ENCODE measurements at regions not wholly inside any gene's neighbourhood (a gene's known extent, or its start where the extent isn't known, plus 50 kb on each side); places are given as distances from the start of the nearest gene placed in this dataset.
"Not testable (repeated sequence)": the region's sequence is repeated elsewhere in the genome, so short reads cannot be mapped to it uniquely, and the experiment has no call there.

- not testable (repeated sequence) for H3K9me3 ChIP-seq (ENCODE audit: control insufficient read depth, insufficient read depth, low read length)
Measured at GRCh38 chr22:11561744-11562143, 3966.2 kb upstream of the OR11H1 start.

GRCh38 chr22:11568837-11569563 is 3959.0 kb upstream of the OR11H1 start:
- H3K9me2 ChIP-seq (replicated peaks; ENCODE audit: control insufficient read depth, low read length); H3K36me3 ChIP-seq (ENCODE audit: control insufficient read depth, low read length); H3K4me2 ChIP-seq (ENCODE audit: low read length); H3F3A ChIP-seq (ENCODE audit: control insufficient read depth, insufficient read depth); H3K27me3 ChIP-seq (ENCODE audit: control insufficient read depth, low read length); H4K20me1 ChIP-seq (ENCODE audit: control insufficient read depth, insufficient read depth, low read depth, low read length); H3K4me1 ChIP-seq (ENCODE audit: control insufficient read depth, low read length); H3K79me2 ChIP-seq (ENCODE audit: control insufficient read depth, low read length); H3K4me3 ChIP-seq (ENCODE audit: low read length); H3K27ac ChIP-seq (ENCODE audit: low read depth, low read length): not testable (repeated sequence)
- peaks cover 31% of the 10 kb centered on the region; the same call in 1 of the 2 replicates for H3K9me3 ChIP-seq (ENCODE audit: control insufficient read depth, insufficient read depth, low read length)

More at GRCh38 chr22:11561744-11562143, 3966.2 kb upstream of the OR11H1 start:
- H3K4me1 ChIP-seq (ENCODE audit: control insufficient read depth, low read length); H3K27ac ChIP-seq (ENCODE audit: low read depth, low read length); H3K4me2 ChIP-seq (ENCODE audit: low read length); H3K4me3 ChIP-seq (ENCODE audit: low read length); H3K9me2 ChIP-seq (replicated peaks; ENCODE audit: control insufficient read depth, low read length); H3K36me3 ChIP-seq (ENCODE audit: control insufficient read depth, low read length); H4K20me1 ChIP-seq (ENCODE audit: control insufficient read depth, insufficient read depth, low read depth, low read length); H3F3A ChIP-seq (ENCODE audit: control insufficient read depth, insufficient read depth); H3K79me2 ChIP-seq (ENCODE audit: control insufficient read depth, low read length); H3K27me3 ChIP-seq (ENCODE audit: control insufficient read depth, low read length): not testable (repeated sequence)

- H3K27me3 ChIP-seq (ENCODE audit: control insufficient read depth, low read length); H4K20me1 ChIP-seq (ENCODE audit: control insufficient read depth, insufficient read depth, low read depth, low read length); H3K4me1 ChIP-seq (ENCODE audit: control insufficient read depth, low read length); H3K79me2 ChIP-seq (ENCODE audit: control insufficient read depth, low read length); H3K9me2 ChIP-seq (replicated peaks; ENCODE audit: control insufficient read depth, low read length); H3K27ac ChIP-seq (ENCODE audit: low read depth, low read length); H3K4me2 ChIP-seq (ENCODE audit: low read length); H3K4me3 ChIP-seq (ENCODE audit: low read length); H3K36me3 ChIP-seq (ENCODE audit: control insufficient read depth, low read length); H3F3A ChIP-seq (ENCODE audit: control insufficient read depth, insufficient read depth): not testable (repeated sequence)
- peaks cover 37% of the 10 kb centered on the region for H3K9me3 ChIP-seq (ENCODE audit: control insufficient read depth, insufficient read depth, low read length)
Measured at GRCh38 chr22:11569564-11569940, 3958.4 kb upstream of the OR11H1 start.

GRCh38 chr22:11573154-11573553 is 3954.8 kb upstream of the OR11H1 start:
- H3K4me3 ChIP-seq (ENCODE audit: low read length); H3F3A ChIP-seq (ENCODE audit: control insufficient read depth, insufficient read depth); H3K27ac ChIP-seq (ENCODE audit: low read depth, low read length); H3K4me2 ChIP-seq (ENCODE audit: low read length); H3K27me3 ChIP-seq (ENCODE audit: control insufficient read depth, low read length); H3K9me2 ChIP-seq (replicated peaks; ENCODE audit: control insufficient read depth, low read length); H3K79me2 ChIP-seq (ENCODE audit: control insufficient read depth, low read length); H4K20me1 ChIP-seq (ENCODE audit: control insufficient read depth, insufficient read depth, low read depth, low read length); H3K36me3 ChIP-seq (ENCODE audit: control insufficient read depth, low read length); H3K4me1 ChIP-seq (ENCODE audit: control insufficient read depth, low read length): not testable (repeated sequence)
- peaks cover 57% of the 10 kb centered on the region for H3K9me3 ChIP-seq (ENCODE audit: control insufficient read depth, insufficient read depth, low read length)

GRCh38 chr22:11574231-11574630 is 3953.8 kb upstream of the OR11H1 start:
- not testable (repeated sequence) for H3K36me3 ChIP-seq (ENCODE audit: control insufficient read depth, low read length); H3K79me2 ChIP-seq (ENCODE audit: control insufficient read depth, low read length); H3F3A ChIP-seq (ENCODE audit: control insufficient read depth, insufficient read depth); H3K9me2 ChIP-seq (replicated peaks; ENCODE audit: control insufficient read depth, low read length); H3K4me3 ChIP-seq (ENCODE audit: low read length); H3K27me3 ChIP-seq (ENCODE audit: control insufficient read depth, low read length); H4K20me1 ChIP-seq (ENCODE audit: control insufficient read depth, insufficient read depth, low read depth, low read length); H3K4me1 ChIP-seq (ENCODE audit: control insufficient read depth, low read length); H3K27ac ChIP-seq (ENCODE audit: low read depth, low read length); H3K4me2 ChIP-seq (ENCODE audit: low read length)
- peaks cover 54% of the 10 kb centered on the region for H3K9me3 ChIP-seq (ENCODE audit: control insufficient read depth, insufficient read depth, low read length)

GRCh38 chr22:11574659-11575058 is 3953.3 kb upstream of the OR11H1 start:
- H3K27ac ChIP-seq (ENCODE audit: low read depth, low read length); H3K9me2 ChIP-seq (replicated peaks; ENCODE audit: control insufficient read depth, low read length); H3K27me3 ChIP-seq (ENCODE audit: control insufficient read depth, low read length); H3K36me3 ChIP-seq (ENCODE audit: control insufficient read depth, low read length); H3K79me2 ChIP-seq (ENCODE audit: control insufficient read depth, low read length); H3K4me3 ChIP-seq (ENCODE audit: low read length); H4K20me1 ChIP-seq (ENCODE audit: control insufficient read depth, insufficient read depth, low read depth, low read length); H3K4me1 ChIP-seq (ENCODE audit: control insufficient read depth, low read length); H3K4me2 ChIP-seq (ENCODE audit: low read length); H3F3A ChIP-seq (ENCODE audit: control insufficient read depth, insufficient read depth): not testable (repeated sequence)
- peaks cover 50% of the 10 kb centered on the region for H3K9me3 ChIP-seq (ENCODE audit: control insufficient read depth, insufficient read depth, low read length)

- H3K4me2 ChIP-seq (ENCODE audit: low read length); H4K20me1 ChIP-seq (ENCODE audit: control insufficient read depth, insufficient read depth, low read depth, low read length); H3F3A ChIP-seq (ENCODE audit: control insufficient read depth, insufficient read depth); H3K79me2 ChIP-seq (ENCODE audit: control insufficient read depth, low read length); H3K4me1 ChIP-seq (ENCODE audit: control insufficient read depth, low read length); H3K27ac ChIP-seq (ENCODE audit: low read depth, low read length); H3K27me3 ChIP-seq (ENCODE audit: control insufficient read depth, low read length); H3K9me2 ChIP-seq (replicated peaks; ENCODE audit: control insufficient read depth, low read length); H3K36me3 ChIP-seq (ENCODE audit: control insufficient read depth, low read length); H3K4me3 ChIP-seq (ENCODE audit: low read length): not testable (repeated sequence)
- H3K9me3 ChIP-seq (ENCODE audit: control insufficient read depth, insufficient read depth, low read length) = peaks cover 47% of the 10 kb centered on the region
Measured at GRCh38 chr22:11576740-11577139, 3951.3 kb upstream of the OR11H1 start.

GRCh38 chr22:11578115-11578514 is 3949.9 kb upstream of the OR11H1 start:
- peaks cover 38% of the 10 kb centered on the region for H3K9me3 ChIP-seq (ENCODE audit: control insufficient read depth, insufficient read depth, low read length)
- not testable (repeated sequence) for H3K4me3 ChIP-seq (ENCODE audit: low read length); H3K4me2 ChIP-seq (ENCODE audit: low read length); H3K4me1 ChIP-seq (ENCODE audit: control insufficient read depth, low read length); H3K79me2 ChIP-seq (ENCODE audit: control insufficient read depth, low read length); H3K27ac ChIP-seq (ENCODE audit: low read depth, low read length); H3K36me3 ChIP-seq (ENCODE audit: control insufficient read depth, low read length); H3K9me2 ChIP-seq (replicated peaks; ENCODE audit: control insufficient read depth, low read length); H3K27me3 ChIP-seq (ENCODE audit: control insufficient read depth, low read length); H4K20me1 ChIP-seq (ENCODE audit: control insufficient read depth, insufficient read depth, low read depth, low read length); H3F3A ChIP-seq (ENCODE audit: control insufficient read depth, insufficient read depth)

All from DOHH2 (cell line).